ENCODE measurements at regions not wholly inside any gene's neighbourhood (a gene's known extent, or its start where the extent isn't known, plus 50 kb on each side); places are given as distances from the start of the nearest gene placed in this dataset.

GRCh38 chr13:106295971-106296370, 239.5 kb downstream of the EFNB2 start:
- no peak for DNase-seq

GRCh38 chr13:106291006-106291405, 244.5 kb downstream of the EFNB2 start:
- no peak for DNase-seq

- no peak for DNase-seq
Measured at GRCh38 chr13:106287351-106287750, 248.1 kb downstream of the EFNB2 start.

- DNase-seq: no peak
Measured at GRCh38 chr13:106286811-106287210, 248.7 kb downstream of the EFNB2 start.

- no peak for DNase-seq
Measured at GRCh38 chr13:106284358-106284757, 251.1 kb downstream of the EFNB2 start.

- DNase-seq: no peak
Measured at GRCh38 chr13:106281426-106281825, 254.0 kb downstream of the EFNB2 start.

- DNase-seq: no peak
Measured at GRCh38 chr13:106277484-106278154, 257.8 kb downstream of the EFNB2 start.

GRCh38 chr13:106276876-106277275, 258.6 kb downstream of the EFNB2 start:
- DNase-seq: no peak

- DNase-seq: no peak
Measured at GRCh38 chr13:106275446-106276032, 259.9 kb downstream of the EFNB2 start.

- no peak for DNase-seq
Measured at GRCh38 chr13:106274551-106275203, 260.8 kb downstream of the EFNB2 start.

- DNase-seq: no peak
Measured at GRCh38 chr13:106263801-106264200, 271.7 kb downstream of the EFNB2 start.

GRCh38 chr13:106262886-106263285, 272.6 kb downstream of the EFNB2 start:
- DNase-seq: no peak

- no peak for DNase-seq
Measured at GRCh38 chr13:106261450-106261849, 274.0 kb downstream of the EFNB2 start.

- DNase-seq: no peak
Measured at GRCh38 chr13:106260352-106260751, 275.1 kb downstream of the EFNB2 start.

- no peak for DNase-seq
Measured at GRCh38 chr13:106259928-106260327, 275.5 kb downstream of the EFNB2 start.

GRCh38 chr13:106246666-106247188, 288.7 kb downstream of the EFNB2 start:
- no peak for DNase-seq

GRCh38 chr13:106246242-106246641, 289.2 kb downstream of the EFNB2 start:
- DNase-seq: no peak

- no peak for DNase-seq
Measured at GRCh38 chr13:106243011-106243565, 292.4 kb downstream of the EFNB2 start.

- no peak for DNase-seq
Measured at GRCh38 chr13:106241974-106242953, 293.2 kb downstream of the EFNB2 start.

GRCh38 chr13:106238690-106239089, 296.8 kb downstream of the EFNB2 start:
- DNase-seq: no peak

- no peak for DNase-seq
Measured at GRCh38 chr13:106234636-106235035, 300.8 kb downstream of the EFNB2 start.

GRCh38 chr13:106233134-106233735, 302.2 kb downstream of the EFNB2 start:
- no peak for DNase-seq
